SIG-M5 treated with dmso at 0.1 percent for 504 hours (cell line): ENCODE measurements at regions not wholly inside any gene's neighbourhood (a gene's known extent, or its start where the extent isn't known, plus 50 kb on each side); places are given as distances from the start of the nearest gene placed in this dataset.

Source experiments
- DNase-seq: peaks from one replicate; lab custom pipeline; 2025; ENCODE audit not compliant: unreplicated experiment; lab: John Stamatoyannopoulos, UW

DNA sequence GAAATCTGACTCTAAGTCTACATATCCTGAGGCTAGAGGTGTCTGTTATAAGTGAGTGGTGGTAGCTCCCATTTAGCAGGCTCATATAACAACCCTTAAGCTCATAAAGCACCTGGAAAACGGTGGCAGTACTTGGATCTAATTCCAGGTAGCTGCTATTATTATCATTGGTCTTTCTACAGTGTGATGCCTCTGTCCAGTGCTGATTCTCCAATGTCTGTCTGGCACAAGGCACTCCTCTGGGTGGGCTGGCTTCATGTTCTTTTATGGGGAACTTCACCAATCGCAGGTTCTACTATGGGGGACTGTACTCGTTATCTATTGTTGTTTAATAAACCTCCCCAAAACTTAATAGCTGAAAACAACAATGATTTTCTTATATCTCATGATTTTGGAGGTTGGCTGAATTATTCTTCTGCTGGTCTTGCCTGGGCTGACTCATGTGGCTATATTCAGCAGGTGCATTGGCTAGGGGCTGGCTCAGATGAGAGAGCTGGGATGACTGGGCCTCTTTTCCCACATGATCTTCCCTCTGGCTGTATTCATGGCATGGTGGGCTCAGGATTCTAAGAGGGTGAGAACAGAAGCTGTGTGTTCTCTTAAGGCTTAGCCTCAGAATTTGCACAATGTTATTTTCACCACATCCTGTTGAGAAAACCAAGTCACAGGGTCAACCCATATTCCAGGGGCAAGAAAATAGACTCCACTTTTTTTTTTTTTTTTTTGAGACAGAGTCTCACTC, 93.0 kb upstream of the PCGF5 start:
- no peak for DNase-seq

DNA sequence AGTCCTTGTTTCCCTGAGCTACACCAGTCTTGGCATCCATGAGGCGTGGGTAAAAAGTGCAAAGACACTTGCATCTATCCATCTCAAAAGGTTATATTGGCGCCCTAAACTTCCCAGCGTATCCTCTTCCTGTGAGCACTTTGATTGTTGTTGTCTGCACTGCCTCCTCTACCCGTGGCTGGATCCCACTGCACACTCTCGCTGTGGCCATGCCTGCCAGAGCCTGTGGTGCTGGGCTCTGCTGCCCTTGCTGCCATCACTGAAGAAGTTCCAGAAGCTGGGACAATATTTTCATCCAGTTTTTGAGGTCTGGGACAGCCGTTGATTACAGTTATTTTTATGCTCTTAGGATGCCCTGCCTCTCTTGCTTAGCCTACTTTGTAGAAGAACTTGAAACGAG, 85.3 kb upstream of the PCGF5 start:
- no peak for DNase-seq

DNA sequence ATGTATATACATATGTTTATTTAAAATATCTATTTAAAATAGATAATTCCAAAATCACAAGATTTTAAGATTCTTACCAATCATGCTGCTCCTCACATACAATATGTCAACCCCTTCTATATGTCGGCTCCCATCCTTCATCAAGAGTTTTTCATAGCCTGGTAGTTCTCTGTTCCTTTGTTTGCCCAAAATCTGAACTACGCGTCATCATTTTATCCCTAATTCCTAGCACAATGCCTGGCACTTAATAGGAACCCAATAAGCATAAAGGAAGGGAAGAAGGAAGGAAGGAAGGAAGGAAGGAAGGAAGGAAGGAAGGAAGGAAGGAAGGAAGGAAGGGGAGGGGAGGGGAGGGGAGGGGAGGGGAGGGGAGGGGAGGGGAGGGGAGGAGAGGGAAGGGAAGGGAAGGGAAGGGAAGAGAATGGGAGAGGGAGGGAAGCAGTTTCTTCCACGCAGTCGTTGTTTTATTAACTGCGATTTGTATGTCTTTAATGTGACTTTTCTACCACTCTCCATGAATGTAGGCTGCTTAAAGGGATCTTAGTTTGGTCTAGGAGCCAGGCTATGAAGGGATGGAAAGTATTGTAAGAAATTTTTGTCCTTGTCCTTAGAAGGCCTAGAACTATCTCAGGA, 83.3 kb upstream of the PCGF5 start:
- DNase-seq: no peak

DNA sequence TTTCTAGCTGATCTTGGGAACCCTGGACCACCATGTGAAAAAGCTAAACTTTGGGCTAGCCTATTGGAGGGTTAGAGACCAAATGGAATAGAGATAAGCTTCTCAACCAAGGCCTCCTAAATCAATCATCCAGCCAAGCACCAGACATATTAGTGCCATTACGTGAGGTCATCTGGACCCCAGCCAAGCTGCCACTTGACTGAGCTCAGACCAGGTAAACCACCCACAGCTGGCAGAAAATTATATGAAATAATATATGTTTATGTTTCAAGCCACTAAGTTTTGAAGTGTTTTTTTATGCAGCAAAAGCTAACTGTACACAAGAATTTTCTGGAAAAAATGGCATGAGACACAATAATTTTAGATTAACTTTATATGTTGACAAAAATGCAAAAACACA, 82.6 kb upstream of the PCGF5 start:
- DNase-seq: no peak

DNA sequence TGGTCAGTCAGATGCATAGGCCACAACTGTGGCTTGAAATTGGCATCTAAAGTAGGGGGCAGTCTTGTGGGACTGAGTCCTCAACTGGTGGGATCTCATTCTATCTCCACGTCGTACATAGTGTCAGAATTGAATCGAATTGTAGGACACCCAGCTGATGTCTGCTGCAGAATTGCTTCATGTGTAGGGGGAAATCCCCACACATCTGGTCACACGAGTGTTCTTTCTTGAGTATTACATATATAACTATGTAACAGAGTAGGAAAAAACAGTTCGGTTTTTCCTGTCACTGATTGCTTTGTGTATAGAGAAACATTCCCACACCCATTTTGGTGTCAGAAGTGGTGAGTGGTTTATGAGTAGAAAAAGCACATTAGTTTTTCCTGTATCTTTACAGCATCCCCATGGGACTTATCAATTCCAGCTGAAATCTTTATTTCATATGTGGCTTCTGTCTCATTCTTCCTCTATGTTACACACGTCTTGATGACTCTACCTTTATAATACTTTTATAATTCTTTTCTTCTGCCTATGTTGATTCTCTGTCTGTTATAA, 79.4 kb upstream of the PCGF5 start:
- DNase-seq: no peak

DNA sequence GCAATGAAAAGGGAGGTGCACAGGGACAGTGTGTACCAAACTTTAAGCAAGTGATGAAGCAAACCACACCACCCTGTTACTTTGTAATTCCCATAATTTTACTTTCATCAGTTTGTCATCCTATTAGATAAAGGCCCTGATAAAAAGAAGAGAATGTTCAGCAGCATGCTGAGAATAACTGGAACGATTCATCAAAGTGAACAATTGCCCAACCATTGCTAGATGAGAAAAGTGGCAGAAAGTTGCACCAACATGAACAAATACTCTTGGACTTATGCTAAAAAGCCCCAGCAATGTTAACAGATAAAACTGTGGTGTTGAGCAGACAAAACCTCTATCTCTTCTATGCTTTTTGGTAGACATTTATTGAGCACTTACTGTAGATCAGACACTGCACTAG, 75.5 kb upstream of the PCGF5 start:
- no peak for DNase-seq

DNA sequence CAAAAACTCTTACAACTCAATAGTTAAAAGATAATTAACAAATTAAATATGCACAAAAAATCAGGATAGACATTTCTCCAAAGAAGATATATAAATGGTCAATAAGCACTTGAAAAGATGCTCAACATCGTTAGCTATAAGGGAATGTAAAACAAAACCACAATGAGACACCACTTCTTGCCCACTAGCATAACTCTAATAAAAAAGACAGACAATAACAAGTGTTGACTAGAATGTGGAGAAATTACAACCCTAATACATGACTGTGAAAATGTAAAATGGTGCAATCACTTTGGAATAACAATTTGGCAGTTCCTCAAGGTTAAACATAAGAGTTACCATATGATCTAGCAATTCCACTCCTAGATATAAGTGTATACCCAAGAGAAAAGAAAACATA, 74.3 kb upstream of the PCGF5 start:
- no peak for DNase-seq

DNA sequence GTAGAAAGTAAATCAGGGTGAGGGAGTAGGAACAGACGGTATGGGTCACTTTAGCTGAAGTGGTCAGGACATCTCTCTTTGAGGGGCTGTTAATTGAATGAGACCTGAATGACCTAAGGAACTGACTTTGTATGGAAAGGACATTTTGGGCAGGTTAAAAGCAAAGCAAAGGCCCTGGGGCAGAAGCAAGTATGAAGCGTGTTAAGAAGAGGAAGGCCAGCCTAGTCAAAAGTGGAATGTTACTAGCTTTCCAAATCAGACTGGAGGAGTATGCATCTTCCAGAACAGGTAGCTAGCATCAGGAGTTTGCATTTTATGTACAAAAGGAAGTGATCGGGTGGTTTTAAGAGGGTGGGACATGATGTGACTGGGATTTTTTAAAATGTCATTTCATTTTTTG, 70.9 kb upstream of the PCGF5 start:
- DNase-seq: no peak

DNA sequence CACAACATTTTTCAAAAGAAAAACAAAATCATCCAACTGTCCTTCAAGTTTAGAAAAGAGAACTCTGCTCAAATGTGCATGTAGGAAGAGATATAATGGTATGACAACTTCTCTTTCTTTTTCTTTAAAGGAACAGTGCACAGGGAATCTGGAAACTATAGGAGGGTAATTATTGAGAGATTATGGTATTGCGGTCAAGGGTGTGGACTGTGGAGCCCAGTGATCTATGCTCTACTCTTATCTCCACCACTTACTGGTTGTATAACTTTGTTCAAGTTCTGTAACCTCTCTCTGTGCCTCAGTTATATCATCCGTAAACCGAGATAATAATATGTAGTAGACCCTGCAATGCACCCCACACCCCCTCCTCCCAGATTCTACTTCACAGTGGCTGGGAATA, 69.8 kb upstream of the PCGF5 start:
- no peak for DNase-seq

DNA sequence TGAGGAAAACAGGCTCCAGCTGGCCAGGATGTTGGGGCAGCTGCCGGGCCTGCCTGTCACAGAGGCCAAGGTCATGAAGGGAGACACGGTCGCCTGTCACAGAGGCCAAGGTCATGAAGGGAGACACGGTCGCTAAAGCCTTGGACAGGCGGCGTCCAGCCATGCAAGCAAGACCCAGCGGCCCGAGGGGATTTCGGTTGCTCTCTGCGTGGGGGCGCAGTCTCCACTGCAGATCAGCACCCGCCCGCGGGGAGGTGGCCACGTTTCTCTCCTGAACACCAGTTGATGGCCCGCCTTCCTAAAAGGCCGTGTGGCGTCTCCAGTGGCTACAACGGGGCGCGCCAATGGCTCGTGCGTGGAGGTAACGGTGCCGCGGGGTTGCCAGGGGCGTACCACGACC, 67.0 kb upstream of the PCGF5 start:
- DNase-seq: no peak

DNA sequence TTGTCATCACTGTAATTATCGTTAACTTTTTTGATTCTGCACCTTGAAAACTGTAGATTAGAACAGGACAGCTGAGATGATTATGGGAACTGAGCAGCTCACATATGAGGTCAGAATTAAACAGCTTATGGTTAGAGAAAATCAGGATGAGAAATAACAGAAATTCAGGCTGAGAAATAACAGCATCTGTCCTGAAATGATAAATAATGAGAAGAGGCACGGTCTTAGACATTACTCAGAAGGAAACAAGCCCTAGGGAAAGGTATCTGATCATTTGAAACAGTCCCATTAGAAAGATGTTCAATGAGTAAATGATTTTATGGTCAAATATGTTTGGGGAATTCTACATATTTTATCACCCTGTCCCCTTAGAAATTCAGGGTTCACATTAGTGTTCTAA, 65.6 kb upstream of the PCGF5 start:
- DNase-seq: no peak

DNA sequence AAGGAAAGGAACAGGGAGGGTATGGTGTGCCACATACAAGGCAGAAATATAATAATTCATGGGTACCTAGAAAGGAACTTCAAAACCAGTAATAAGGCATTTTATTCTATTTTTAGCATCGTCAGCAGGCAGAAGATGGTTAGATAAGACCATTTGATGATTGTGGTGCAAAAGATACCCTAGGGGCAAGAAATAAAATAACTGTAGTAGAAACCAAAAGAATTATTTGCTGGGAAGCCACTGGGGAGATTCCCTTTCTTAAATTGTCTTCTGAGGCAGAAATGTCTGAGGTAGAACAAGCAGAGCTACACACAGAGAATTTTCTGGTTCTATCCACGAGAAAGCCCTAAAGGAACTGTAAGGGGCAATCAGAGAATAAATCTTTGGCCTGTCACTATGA, 64.3 kb upstream of the PCGF5 start:
- DNase-seq: no peak

DNA sequence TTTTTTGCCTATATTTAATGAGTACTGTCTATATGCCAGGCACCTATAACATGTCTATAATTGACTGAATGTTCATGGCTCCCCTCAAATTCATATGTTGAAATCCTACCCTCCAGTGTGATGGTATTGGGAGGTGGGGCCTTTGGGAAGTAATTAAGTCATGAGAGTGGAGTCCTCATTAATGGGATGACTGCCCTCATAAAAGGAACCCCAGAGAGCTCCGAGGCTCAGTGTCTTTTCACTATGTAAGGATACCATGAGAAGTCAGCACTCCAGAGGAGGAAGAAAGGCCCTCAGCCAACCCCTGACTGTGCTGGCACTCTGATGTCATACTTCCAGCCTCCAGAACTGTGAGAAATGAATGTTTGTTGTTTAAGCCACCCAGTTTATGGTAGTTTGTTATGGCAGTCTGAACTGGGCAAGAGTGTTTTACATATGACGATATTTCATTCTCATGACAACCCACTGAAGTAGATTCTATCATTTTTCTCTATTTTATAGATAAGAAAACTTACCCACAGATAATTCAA, 61.1 kb upstream of the PCGF5 start:
- no peak for DNase-seq

DNA sequence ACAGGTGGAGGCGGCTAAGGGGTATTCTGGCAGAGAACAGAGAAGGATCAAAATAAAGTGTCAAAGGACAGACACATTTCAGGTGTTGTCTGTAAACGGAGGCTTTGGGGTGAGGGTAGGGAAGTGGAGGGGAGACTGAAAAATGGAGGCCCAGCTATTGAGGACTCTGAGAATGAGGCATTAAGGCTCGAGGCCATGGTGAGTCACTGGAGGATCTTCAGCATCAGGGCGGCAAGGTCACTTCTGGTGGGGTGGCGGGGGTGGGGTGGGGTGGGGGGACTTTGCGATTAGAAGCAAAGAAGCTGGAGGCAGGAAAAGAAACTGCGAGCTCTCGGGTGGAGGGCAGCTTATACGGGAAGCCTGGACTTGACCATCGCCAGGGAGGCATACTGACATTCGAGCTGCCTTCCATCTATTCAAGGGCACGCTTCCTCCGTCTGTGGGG, 58.4 kb upstream of the PCGF5 start:
- DNase-seq: no peak

DNA sequence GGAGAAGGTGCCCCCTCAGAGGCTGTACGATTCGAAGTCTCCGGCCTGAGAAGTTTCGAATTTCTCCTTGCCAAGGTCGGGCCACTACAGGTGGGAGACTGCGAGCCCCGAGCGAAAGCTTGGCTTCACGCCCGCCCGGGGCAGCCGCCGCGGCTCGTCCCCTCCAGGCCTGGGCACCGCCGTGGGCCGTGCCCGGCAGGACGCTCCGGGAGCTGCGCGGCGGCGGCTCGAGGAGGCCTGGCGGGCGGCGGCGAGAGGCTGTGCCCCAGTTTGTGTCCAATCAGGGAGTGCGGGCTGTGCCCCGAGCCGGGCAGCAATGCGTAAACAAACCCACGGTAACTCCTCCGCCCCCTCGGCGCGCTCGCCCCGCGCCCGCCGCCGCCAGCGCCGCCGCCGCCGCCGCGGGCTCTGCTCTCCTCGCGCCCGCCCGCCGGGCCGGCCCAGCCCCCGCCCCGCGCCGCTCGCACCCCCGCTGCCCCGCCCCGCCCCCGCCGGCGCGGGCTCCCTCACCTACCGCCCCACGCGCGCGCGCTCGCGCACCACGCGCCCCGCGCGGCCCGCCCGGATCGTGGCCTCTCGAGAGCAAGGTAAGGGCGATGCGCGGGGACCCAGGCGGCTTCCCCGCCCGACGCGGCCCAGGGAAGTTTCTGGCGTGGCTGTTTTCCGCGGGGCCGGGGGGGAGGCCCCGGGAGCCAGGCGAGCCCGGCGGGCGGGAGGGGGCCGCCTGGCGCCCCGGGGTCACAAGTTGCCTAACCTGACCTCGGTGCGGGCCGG, 57.8 kb upstream of the PCGF5 start:
- DNase-seq: no peak

DNA sequence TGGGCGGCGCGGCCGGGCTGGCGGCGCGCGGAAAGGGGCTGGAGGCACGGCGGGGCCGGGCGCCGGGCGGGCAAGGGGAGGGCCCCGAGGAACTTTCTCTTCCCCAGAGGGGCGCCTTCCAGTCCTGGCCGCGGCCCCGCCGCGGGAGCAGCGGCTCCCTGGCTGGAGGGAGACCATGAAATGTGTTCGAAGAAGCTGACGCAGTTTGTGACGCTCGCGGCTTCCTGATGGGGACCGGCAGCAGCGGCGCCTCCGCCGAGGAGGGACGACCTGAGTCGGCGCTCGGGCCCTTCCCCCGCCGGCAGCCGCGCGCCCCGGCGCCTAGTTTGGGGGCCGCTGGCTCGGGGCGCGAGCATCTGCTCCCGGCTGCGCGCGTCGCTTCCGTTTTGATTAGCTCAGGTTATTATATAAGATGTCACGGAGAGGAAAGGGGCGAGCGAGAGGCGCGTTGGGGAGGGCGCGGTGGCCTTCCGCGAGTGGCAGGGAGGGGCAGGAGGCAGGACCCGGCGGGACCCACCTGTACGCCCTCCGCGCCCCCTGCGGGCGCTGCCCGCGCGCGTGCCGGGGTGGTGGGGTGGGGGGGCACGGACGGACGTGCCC, 57.1 kb upstream of the PCGF5 start:
- DNase-seq: peak; percentile 9

DNA sequence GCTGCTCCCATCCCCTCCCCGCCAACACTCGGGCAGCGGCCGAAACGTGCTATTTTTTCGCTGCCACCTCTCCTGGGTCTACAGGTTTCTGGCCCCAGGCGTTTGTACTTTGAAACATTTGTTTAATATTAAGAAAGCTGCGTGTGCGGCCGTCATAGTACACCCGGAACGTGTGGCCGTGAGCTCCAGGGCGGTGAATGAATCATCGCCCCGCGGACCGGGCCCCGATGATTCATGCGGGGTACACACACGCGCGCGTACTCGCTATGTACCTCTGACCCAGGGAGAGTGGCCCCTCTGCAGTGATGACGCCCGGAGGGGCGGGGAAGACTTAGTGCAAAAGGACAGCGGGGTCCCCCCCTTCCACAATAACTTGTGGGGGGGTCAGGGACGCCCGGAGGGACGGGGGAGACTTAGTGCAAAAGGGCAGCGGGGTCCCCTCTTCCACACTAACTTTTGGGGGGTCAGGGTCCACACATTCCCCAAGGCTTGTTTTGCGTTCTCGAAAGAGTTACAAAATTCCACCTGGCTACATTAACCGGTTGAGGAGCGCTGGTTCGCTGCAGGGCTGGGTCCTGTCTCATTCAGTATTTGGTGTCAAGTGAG, 56.5 kb upstream of the PCGF5 start:
- peak; percentile 25 for DNase-seq

DNA sequence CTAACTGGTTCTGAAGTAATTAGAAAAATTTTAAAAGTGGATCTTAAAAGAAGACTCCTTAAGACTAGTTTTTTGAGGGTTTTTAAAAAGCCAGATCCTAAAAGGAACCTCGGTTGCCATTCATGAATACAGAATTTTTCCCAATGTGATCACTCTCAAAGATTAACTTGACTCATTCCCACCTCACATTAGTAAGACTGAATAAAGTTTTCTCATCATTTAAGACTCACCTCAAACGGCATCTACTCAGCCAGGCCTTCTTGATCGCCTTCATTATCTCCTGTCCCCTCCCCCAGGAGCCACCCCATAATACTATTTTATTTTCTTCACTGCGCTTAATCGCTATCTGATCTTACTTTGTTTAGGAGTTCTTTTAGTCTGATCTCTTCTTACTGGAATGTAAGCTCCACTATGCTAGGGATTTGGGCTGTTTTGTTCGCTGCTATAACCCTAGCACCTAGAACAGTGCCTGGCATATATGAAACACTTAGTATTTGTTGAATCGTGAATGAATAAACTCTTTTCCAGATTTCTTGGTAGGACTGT, 55.9 kb upstream of the PCGF5 start:
- no peak for DNase-seq

DNA sequence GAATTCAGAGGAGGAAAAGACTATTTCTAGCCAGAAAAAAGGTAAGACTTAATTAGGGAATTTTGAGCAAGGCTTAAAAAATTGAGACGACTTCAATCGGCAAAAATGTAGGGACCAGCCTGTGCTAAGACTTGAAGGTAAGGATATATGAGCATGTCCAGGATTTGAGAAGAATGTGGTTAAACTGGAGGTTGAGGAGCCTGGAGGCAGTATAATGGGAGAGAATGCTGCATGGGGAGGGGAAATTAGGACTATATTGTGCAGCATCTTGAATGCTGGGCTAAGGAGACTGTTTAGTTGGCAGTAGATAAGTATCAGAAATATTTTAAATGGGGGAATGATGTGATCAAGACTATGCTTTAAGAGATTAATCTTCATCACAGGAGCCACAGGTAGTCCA, 53.1 kb upstream of the PCGF5 start:
- no peak for DNase-seq

DNA sequence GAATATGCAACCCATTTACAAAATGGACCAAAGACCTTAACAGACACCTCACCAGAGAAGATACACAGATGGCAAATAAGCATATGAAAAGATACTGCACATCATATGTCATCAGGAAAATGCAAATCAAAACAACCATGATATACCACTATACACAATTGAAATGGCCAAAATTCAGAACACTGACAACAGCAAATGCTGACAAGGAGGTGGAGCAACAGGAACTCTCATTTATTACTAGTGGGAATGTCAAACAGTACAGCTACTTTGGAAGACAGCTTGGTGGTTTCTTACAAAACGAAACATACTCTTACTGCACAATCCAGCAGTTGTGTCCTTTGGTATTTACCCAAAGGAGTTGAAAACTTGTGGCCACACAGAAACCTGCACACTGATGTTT, 50.0 kb upstream of the PCGF5 start:
- DNase-seq: no peak
